Kasumi-1 (cell line): ENCODE measurements at regions not wholly inside any gene's neighbourhood (a gene's known extent, or its start where the extent isn't known, plus 50 kb on each side); places are given as distances from the start of the nearest gene placed in this dataset.

ENCODE experiments used
- DNase-seq, 2 experiments: peaks; one replicate each; lab custom pipeline; 2025; lab: John Stamatoyannopoulos, UW

DNA sequence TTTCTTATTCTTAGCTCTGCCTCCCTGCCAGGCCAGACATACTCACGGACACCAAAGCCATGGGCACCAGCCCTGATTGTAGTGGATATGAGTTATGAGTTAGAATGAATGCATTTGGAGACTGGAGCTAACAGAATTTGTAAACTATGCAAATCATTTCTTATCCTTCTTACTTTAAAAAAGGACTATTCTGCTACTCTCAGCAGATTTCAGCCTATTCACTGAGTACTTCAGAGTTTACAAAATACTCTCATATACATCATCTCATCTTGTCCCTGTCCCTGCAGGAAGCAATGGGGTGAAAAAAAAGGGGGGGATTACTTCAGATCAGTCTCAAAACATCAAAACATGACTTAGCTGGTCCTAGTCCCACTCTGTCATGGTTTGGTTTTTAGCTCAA lies 541.4 kb upstream of the PLXNA2 start:
- no peak for DNase-seq

DNA sequence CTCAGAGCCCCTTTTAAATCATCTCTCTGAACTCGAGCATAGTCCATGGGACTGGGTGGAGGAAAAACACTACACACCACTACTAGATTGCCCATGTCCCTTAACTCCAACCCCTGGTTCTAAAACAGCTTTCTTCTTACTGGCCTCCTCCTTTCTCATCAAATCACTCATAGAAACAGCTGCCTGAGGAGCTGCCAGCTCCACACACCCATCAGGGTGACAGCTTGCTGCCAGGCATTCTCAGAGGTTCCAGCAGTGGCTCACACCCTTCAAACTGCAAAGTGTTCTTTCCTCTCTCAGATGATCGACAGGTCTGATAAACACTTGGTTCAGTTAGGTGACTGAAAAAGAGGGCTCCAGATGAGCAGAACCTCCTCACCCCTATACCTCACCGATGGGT lies 543.0 kb upstream of the PLXNA2 start:
- DNase-seq: no peak

DNA sequence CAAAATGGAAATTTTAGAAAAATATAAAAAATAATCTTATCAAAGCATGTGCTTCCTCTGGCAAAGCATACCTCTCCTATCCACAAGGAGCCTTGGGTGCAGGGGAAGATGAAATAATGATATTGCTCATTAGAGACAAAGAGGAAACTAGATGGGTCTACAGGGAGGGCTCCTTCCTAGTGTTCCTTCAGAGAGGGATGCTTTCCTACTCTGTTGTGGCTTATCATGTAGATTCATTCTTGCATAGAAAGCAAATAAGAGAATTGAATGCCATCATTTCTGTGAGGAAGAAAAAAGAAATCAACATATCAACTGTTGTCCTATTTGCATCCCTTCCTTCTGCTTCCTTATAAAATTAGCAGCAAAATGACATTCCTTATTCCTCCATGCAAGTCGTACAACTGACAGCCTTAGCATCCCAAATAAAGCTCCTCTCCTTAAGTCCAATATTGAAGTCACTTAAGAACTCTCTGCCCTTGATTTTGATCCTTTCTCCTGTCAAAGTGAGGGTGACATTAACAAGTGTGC lies 543.9 kb upstream of the PLXNA2 start:
- DNase-seq: no peak

DNA sequence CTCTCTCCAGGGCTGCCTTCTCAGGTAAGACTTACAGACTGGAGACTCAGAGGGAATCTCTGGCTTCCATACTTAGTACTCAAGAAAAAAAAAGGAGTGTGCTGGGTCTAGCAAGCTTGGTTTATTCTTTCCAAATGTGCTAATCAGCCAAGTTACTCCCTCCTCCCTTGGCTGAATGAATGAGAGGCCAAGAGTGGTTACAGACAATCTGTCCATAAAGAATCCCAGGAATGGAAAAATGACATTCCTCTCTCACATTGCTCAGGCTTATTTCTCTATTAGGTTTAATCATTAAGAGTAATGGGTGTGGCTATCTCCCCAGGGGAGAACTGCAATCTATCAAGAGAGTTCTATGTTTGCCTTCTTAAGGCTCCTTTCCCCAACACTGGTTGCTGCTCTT lies 547.3 kb upstream of the PLXNA2 start:
- no peak for DNase-seq

DNA sequence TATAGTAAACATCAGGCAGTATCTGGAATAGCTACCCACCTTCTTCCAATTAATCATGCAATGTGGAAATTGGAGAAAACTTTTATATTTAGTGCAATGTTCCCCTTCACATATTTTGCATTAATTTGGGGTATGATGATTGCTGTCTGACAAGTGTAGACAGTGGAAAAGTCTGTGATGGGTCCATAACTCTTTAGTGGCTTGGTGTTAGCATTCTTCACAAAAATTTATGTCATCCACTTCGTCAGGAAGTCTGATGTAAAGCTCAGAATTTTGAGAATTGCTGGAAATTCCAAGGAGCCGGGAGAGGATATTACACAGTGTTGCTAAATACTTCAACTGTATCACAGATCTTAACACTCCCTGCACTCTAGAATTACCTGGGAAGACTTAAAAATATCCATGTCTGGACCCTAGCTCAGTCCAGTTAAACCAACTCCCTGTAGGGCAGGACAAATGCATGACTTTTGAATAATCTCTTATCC lies 549.7 kb upstream of the PLXNA2 start:
- no peak for DNase-seq

DNA sequence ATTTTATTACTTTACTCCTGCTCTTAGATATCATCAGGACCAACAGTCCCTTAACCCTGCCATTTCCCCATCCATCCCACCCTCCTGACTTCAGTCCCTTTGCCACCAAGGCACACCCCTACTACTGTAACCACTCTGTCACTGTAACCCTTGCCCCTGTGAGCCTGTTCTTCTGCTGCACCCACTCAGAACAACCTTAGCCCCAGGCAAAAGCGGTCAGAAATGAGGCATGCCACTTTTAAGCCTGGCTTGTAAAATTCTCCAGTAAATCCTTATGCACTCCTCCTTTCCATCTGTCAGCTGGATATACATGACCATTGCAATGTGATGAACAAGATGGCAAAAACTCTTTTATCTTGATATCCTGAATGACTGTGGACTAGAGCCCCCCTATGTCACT lies 555.0 kb upstream of the PLXNA2 start:
- no peak for DNase-seq

DNA sequence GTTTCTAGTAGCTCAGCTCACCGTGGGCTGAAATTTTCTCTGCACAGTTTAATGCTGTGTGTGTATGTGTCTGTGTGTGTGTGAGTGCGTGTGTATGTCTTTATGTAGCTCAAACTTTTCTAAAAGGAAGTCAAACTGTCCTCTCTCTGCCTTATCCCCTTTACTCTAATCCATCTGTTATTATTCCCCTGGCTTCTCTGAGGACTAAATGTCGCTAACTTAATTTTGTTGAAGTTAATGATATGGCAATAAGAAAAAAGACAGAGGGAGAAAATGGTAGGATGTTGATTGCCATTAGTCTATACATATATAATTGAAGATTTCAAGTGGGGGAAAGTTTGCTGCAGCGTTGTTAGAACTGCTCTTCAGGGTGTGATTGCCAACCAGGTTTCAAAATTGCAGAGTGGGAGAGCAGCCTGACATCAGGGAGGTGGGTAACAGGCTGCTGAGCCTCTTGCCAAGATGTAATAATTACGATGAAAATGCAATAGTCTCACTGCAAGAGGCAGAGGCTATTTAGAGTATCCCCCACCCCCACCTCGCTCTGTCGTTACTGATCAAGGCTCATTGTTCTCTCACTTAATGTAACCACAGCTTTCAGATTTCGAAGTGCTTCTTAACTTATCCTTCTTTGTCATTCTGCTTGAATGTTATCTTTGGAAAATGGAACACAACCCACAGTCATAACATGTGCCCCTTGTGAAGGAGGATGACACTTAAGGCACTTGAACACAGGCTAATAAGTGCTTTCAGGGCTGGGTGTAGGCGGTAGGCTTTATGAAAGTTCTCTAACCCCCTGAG lies 559.0 kb upstream of the PLXNA2 start:
- DNase-seq: no peak

DNA sequence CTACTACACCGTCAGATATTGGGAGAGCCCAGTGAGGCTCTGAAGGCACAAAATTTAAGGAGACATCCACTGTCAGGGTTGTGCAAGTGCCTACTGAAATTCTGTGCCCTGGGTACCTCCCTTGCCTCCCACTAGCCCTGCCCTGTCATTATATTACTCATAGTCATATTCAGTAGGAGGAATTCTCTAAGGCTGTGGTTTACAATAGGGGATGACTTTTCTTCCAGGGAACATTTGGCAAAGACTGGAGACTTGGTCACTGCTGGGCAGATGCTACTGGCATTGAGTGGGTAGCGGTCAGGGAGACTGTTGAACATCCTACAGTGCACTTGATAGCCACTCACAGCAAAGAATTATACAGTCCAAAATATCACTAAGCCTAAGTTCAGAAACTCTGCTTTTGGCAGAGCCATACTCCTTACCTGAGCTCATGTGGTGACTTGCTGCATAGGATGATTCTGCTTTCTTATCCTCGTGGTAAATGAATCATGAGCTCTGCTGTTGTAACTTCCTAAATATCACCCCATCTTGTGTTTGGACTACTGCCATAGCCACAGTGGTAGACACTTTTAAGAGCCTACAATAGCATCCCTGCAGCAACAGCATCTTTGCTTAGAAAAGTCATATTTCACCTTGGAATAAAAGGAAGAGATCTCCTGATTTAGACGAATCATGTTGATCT lies 563.4 kb upstream of the PLXNA2 start:
- DNase-seq: no peak

DNA sequence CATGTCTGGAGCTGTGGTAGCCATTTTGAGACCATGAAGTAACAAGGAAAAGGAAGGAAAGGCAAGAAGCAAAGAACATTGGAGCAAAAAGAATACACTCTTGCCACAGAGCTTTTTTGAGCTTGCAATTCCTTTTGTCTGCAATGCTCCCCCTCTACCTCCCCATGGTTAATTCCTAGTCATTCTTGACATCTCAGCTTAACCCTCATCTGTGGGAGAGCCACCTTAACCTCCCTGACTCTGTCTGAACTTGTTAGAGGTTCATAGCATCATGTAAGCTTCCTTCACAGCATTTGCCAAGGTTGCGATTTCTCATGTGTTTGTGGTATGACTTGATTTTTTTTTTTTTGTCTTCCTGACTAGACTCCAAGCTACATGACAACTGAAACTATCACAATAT lies 564.1 kb upstream of the PLXNA2 start:
- DNase-seq: no peak

DNA sequence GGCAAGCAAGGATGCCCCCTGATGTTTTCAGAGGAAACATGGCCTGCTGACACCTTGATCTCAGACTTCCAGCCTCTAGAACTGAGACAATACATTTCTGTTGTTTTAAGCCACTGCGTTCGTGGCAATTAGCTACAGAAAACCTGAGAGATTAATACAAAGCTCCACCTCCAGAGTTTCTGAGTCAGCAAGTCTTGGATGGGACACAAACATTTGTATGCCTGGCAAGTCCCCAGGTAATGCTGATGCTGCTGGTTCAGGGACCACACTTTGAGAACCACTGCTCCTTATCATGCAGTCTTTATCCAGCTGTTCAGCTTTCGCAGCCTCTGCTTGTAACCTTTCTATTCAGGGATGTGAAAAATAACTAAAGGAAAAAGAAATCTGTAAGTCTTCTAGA lies 565.7 kb upstream of the PLXNA2 start:
- no peak for DNase-seq

DNA sequence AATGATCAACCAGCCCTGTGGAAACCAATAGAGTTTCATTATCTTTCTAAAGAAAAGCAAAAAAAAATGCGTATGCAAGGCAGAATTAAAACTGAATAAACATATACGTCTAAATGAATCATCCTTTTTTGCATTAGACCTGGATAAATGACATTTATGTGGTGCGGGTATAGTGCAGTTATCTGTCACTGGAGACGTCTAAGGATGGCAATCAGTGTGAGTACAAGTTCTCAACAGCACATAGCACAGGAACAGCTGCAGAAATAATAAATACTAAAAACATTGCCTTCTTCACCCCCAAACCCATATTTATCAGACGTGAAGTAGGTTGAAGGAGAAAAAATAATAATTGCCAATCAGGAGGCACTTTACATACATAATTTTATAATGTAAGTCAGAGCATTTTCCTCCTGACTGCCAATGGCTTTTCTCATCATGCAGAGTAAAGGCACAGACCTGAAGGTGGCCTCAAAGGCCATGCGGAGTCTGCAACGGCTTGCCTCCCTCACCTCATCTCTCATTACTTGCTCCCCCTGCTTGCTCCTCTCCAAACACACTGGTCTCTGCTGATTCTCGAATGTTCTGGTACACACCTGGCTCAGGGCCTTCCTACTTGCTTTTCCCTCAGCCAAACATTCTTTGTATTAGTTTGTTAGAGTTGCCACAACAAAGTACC lies 574.7 kb upstream of the PLXNA2 start:
- no peak for DNase-seq

DNA sequence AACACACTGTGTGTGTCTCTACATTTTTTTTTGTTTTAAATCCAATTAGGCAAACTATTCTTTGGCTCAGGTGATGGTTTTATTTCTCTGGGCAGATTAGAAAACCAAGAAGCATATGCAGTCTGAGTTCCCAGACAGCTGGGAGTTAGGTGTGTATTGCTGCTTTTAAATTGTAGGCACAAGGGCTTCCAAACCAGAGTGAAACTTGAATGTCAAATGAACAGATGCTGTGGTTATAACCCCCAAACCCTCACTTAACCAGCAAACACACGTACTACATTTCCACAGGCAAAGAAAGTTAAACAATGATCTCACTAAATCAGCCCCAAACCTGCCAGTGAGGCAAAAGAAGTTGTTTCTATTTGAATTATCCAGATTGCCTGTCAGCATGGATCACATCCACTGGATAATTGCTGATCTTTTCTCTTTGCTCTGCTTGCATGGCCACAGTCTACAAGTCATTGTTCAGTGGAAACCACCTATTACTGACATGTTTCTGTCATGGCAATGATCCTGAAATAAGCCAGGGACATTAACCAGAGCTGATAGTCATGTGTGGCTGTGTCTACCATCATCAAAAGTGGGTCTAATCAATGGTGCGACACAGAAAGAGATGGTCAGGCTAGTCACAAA lies 576.5 kb upstream of the PLXNA2 start:
- no peak for DNase-seq

DNA sequence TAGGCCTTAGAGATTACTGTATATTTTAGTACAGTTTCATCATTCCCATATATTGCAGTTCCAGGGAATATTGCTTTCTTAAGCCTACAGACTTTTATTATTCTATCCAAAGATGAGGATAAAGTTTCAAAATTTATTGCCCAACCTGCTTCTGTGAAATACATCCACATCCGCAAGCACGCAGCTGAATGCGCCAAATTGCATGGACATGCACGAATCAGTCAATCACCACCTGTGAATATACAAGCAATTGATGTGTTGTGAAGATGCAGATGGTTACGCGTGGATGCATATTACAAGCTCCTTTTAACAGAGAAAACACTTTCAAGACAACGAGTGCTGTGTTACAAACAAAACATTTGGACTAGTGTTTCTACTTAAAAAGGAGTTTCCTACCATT lies 577.8 kb upstream of the PLXNA2 start:
- no peak for DNase-seq

DNA sequence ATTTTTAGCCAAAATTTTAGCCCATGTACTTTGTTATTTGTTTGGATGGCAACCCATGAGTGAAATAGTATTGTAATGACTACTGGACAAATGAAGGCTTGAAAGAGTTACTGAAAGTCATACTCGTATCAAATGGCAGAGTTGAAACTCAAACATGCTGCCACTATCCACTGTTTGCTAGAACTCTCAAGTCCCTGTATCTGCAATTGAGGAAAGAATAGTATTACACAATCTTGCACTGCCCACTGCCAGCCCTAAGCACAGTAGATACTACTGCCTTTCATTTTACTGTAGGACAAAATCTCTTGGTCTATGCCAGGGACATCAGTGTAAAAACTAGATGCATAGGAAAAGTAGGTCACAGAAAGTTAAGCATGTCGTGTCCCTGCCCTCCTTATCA lies 581.1 kb upstream of the PLXNA2 start:
- no peak for DNase-seq

DNA sequence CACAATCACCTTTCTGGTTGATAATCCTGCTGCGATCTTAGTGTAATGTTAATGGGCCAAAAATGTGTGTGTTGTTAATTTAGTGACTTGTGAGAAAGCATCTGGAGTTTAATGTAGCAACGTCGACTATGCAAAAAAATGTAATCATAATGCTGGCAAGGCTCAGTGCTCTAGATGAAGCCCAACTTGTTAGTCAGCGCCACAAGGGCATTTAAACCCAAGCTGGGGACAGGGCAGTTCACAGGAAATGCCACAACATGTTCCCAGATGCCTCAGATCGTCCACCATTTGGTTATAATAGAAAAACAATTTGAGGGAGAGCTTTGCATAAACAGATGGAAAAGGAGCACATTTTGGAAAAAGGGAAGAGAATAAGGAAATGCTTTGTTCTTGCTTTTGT lies 585.4 kb upstream of the PLXNA2 start:
- no peak for DNase-seq

DNA sequence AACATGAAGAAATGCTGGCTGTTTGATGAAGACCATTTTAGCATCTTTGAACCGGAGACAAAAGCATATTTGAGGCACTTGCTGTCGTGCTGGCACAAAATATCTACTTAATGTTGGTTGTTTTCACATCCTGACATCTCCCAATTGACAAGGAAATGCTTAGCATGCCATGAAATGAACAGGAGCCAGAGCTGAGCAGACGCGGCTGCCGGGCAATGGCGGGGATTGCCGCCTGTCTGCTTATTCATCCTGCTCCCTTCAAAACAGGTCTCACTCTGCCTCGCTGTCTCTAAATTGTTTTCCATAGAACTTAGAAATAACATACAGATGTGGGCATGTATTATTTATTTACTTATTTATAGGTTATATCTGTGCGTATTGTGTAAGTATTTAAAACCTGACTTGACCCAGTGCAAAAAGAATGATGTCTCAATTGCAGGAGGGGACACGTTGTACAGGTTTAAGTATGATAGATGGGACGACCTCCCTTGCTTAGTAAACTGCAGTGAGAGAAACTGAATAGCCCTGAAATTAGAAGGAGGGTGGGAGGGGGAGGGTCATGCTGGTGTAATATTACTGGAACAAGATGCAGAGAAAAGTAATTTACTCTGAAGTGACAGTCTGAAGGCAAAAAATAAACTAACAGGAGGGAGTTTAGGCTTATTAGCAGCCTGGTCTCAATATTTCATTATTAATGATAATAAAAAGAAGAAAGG lies 590.4 kb upstream of the PLXNA2 start:
- no peak for DNase-seq

DNA sequence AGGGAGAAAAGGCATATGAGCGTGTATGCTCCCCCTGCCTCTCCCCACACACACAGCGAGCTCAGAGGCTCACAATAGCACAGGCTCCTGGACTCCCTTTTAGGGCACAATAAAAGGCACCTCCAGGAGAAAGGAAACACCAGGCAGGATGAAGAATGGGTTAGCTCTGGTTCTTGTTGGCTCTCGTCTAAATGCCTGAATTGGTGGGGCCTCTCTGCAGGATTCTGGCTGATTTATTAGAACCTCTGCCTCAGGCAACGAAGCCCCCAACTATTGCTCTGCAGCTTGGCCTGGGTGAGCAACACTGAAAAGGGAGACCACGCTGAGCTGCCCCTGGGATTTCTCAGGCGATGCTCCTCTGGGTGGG lies 590.9 kb upstream of the PLXNA2 start:
- DNase-seq: no peak

DNA sequence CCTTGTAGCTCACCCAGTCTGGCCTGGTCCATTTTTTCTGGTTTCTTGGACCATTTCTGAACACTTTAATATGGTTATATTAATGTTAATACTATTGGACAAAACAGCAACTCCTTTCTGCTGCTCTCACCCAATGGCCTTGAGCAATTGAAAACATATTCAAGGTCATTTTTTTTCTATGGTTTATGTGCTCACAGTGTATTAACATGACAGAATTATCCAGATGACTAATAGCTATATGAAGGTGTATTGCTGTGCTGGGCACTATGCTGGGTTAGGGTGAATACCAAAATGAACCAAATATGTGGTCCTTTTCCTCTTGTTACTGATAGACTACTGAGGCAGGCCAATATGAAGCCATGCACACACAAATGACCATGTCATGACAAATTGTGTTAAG lies 591.6 kb upstream of the PLXNA2 start:
- DNase-seq: no peak

DNA sequence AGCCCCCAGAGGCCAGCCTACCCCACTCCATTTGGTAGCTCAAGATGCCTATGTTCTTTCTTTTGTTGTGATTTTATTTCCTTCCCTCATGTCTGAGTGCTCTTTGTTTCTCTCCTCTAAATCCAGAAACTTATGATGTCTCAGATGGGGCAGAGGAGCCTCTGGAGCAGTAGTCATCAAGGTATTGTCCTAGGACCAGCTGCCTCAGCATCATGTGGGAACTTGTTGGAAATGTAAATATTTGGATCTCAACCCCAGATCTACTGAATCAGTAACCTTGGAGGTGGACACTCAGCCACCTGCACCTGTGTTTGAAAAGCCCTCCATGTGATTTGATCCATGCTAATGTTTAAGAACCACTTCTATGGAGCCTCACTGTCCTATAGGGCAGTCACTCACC lies 593.1 kb upstream of the PLXNA2 start:
- DNase-seq: no peak

DNA sequence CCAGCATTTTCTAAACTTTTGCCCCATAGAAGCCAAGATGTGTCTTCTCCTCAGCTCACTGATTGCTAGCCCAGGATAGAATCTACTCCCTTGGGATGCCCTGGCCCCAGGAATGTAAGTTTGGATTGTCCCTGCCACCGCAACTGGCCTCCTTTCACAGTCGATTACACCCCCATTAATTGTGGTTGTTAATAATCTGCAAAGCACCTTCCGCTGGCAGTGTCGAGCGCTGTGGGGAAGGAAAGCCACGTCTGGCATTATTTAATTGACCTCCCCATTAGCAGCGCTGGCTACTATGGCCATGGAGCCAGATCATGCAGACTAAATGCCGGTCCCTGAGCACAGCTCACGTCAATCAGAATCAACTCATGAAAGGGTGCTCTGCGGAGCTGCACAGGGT lies 597.3 kb upstream of the PLXNA2 start:
- DNase-seq: no peak

DNA sequence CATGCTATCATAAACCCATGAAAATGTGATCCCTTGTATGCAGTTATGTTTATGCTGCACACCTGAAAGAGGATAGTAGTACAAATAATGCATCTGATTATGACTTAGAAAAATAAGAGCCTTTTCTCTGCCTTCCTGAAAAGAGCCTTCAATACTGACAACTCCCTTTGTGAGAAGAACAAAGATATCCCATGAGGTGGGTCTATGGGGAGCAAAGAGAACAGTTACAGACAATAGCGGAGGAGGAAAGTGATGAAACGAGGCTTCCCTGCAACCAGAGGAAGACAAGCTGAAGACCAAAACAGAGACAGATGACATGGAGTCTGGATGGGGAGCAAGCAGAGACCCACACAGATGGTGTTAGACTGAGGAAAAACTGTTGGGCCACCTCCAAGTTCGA lies 598.3 kb upstream of the PLXNA2 start:
- no peak for DNase-seq

DNA sequence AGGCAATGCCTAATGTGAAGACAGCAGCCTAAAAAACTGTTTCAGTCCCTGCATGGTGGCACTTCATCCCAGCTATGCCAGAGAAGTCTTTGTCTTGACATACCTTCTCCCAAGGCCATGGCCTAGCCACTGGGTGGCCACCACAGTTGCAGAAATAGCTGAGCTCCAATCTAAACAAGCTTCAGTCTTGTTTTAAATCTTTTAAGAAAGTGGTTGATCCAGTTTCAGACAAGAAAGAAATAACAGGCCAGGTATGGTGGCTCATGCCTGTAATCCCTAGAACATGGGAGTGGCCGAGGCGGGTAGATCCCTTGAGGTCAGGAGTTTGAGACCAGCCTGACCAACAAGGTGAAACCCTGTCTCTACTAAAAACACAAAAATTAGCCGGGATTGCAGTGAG lies 600.0 kb upstream of the PLXNA2 start:
- DNase-seq: no peak
